ENCODE measurements at regions not wholly inside any gene's neighbourhood (a gene's known extent, or its start where the extent isn't known, plus 50 kb on each side); places are given as distances from the start of the nearest gene placed in this dataset.

DNA sequence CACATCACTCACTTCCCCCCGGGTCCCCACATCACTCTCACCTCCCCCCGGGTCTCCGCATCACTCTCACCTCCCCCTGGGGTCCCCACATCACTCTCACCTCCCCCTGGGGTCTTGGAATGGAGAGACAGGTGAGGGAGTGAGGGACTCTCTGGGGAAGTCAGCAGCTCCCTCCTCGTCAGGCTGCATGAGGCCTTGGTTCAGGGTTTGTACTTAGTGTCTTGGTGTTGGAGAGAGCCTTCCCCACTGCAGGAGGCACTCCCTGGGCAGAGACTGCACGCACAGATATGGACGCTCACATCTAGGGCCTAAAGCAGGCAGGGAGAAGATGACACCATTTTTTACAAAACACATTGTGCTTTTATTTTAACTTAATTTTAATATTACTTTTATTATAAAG is 56.5 kb upstream of the IRX4 start:
- TF ChIP-seq, protein P1, sequence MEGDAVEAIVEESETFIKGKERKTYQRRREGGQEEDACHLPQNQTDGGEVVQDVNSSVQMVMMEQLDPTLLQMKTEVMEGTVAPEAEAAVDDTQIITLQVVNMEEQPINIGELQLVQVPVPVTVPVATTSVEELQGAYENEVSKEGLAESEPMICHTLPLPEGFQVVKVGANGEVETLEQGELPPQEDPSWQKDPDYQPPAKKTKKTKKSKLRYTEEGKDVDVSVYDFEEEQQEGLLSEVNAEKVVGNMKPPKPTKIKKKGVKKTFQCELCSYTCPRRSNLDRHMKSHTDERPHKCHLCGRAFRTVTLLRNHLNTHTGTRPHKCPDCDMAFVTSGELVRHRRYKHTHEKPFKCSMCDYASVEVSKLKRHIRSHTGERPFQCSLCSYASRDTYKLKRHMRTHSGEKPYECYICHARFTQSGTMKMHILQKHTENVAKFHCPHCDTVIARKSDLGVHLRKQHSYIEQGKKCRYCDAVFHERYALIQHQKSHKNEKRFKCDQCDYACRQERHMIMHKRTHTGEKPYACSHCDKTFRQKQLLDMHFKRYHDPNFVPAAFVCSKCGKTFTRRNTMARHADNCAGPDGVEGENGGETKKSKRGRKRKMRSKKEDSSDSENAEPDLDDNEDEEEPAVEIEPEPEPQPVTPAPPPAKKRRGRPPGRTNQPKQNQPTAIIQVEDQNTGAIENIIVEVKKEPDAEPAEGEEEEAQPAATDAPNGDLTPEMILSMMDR (IDR thresholded peaks at IDR 0.05 in 4 of 5, conservative IDR thresholded peaks at IDR 0.05 in 1 of 5) = no peak
- TF ChIP-seq POLR2A (IDR thresholded peaks at IDR 0.05) = no peak
